Mesenchymal stem cell (in vitro differentiated cells and primary cell): ENCODE measurements at regions not wholly inside any gene's neighbourhood (a gene's known extent, or its start where the extent isn't known, plus 50 kb on each side); places are given as distances from the start of the nearest gene placed in this dataset.

Experiments
- DNase-seq: peaks from one replicate; pipeline ENCODE4 v3.0.0-alpha.2; 2013
- H2AFZ ChIP-seq: one replicate; pipeline ENCODE4 v1.6.1; 2013; ENCODE audit warnings: low read depth, mild to moderate bottlenecking, control low read depth, inconsistent platforms, low read length, moderate library complexity
- H2AK5ac ChIP-seq: 2 replicates; pipeline ENCODE4 v1.6.1; 2013; ENCODE audit warnings: low read length, moderate library complexity, mild to moderate bottlenecking, inconsistent platforms; ENCODE audit not compliant: severe bottlenecking
- H2BK120ac ChIP-seq: one replicate; pipeline ENCODE4 v1.6.1; 2013; ENCODE audit warnings: low read depth, mild to moderate bottlenecking, inconsistent platforms, low read length, moderate library complexity
- H2BK12ac ChIP-seq, 2 experiments: one replicate each; pipeline ENCODE4 v1.6.1; 2013; ENCODE audit warnings: inconsistent platforms in 2 of 2, low read length in 2 of 2, mild to moderate bottlenecking in 2 of 2, moderate library complexity in 2 of 2, control low read depth in 1 of 2
- H2BK15ac ChIP-seq: one replicate; pipeline ENCODE4 v1.6.1; 2013; ENCODE audit warnings: mild to moderate bottlenecking, low read depth, inconsistent platforms; ENCODE audit not compliant: poor library complexity, severe bottlenecking
- H2BK5ac ChIP-seq: 2 replicates; pipeline ENCODE4 v1.6.1; 2013; ENCODE audit warnings: low read depth, mild to moderate bottlenecking, low read length, control low read depth, inconsistent platforms; ENCODE audit not compliant: poor library complexity, severe bottlenecking
- H3K14ac ChIP-seq, 2 experiments: one replicate each; pipeline ENCODE4 v1.6.1; 2013; ENCODE audit warnings: inconsistent platforms in 2 of 2, low read length in 2 of 2, control low read depth in 1 of 2, mild to moderate bottlenecking in 1 of 2, moderate library complexity in 1 of 2
- H3K18ac ChIP-seq, 2 experiments: one replicate each; pipeline ENCODE4 v1.6.1; 2013; ENCODE audit warnings: inconsistent platforms in 2 of 2, low read length in 2 of 2, control low read depth in 1 of 2, low read depth in 1 of 2, mild to moderate bottlenecking in 1 of 2
- H3K23ac ChIP-seq, 2 experiments: one replicate each; pipeline ENCODE4 v1.6.1; 2013; ENCODE audit warnings: inconsistent platforms in 2 of 2, low read length in 2 of 2, mild to moderate bottlenecking in 2 of 2, moderate library complexity in 2 of 2, control low read depth in 1 of 2
- H3K27ac ChIP-seq: 2 replicates; pipeline ENCODE4 v1.5.1; 2013; ENCODE audit warnings: mild to moderate bottlenecking, moderate library complexity, low read length, control low read depth, inconsistent platforms; ENCODE audit not compliant: poor library complexity, severe bottlenecking
- H3K27me3 ChIP-seq, 2 experiments: 2 replicates each; pipeline versions ENCODE4 v1.6.1 to v1.7.0; 2013; ENCODE audit warnings: low read length in 2 of 2, mild to moderate bottlenecking in 2 of 2, moderate library complexity in 2 of 2, control low read depth in 1 of 2, inconsistent platforms in 1 of 2; ENCODE audit not compliant: control insufficient read depth in 1 of 2, insufficient read depth in 1 of 2
- H3K36me3 ChIP-seq, 2 experiments: 2 replicates each; pipeline versions ENCODE4 v1.6.1 to v1.7.0; 2013; ENCODE audit warnings: low read length in 2 of 2, control low read depth in 1 of 2, inconsistent platforms in 1 of 2, low read depth in 1 of 2, mild to moderate bottlenecking in 1 of 2; ENCODE audit not compliant: insufficient read depth in 2 of 2, control insufficient read depth in 1 of 2
- H3K4ac ChIP-seq, 2 experiments: one replicate each; pipeline ENCODE4 v1.6.1; 2013; ENCODE audit warnings: inconsistent platforms in 2 of 2, low read length in 2 of 2, mild to moderate bottlenecking in 2 of 2, moderate library complexity in 2 of 2, control low read depth in 1 of 2, low read depth in 1 of 2
- H3K4me1 ChIP-seq: 2 replicates; pipeline ENCODE4 v1.6.1; 2013; ENCODE audit warnings: low read depth, low read length, control low read depth; ENCODE audit not compliant: control insufficient read depth, insufficient read depth
- H3K4me2 ChIP-seq: 2 replicates; pipeline ENCODE4 v1.6.1; 2013; ENCODE audit warnings: low read length, mild to moderate bottlenecking, inconsistent platforms; ENCODE audit not compliant: poor library complexity, severe bottlenecking
- H3K4me3 ChIP-seq, 2 experiments: 2 replicates each; pipeline versions ENCODE4 v1.5.1 to v1.7.0; 2013; ENCODE audit warnings: low read length in 2 of 2, mild to moderate bottlenecking in 2 of 2, control low read depth in 1 of 2, low read depth in 1 of 2; ENCODE audit not compliant: insufficient read depth in 1 of 2
- H3K79me1 ChIP-seq: replicated peaks from 2 replicates; pipeline ENCODE4 v1.6.1; 2013; ENCODE audit warnings: mild to moderate bottlenecking, control low read depth, low read length, inconsistent platforms; ENCODE audit not compliant: poor library complexity, severe bottlenecking
- H3K9ac ChIP-seq: 2 replicates; pipeline ENCODE4 v1.7.0; 2013; ENCODE audit warnings: mild to moderate bottlenecking, low read length, moderate library complexity
- H3K9me3 ChIP-seq: 2 replicates; pipeline ENCODE4 v1.7.0; 2013; ENCODE audit warnings: mild to moderate bottlenecking, low read length; ENCODE audit not compliant: control insufficient read depth
- H4K8ac ChIP-seq: one replicate; pipeline ENCODE4 v1.6.1; 2013; ENCODE audit warnings: inconsistent platforms, mild to moderate bottlenecking, low read length, moderate library complexity
- H4K91ac ChIP-seq: one replicate; pipeline ENCODE4 v1.6.1; 2013; ENCODE audit warnings: mild to moderate bottlenecking, low read length, inconsistent platforms
- WGBS: methylation state at CpG from one replicate; pipeline ENCODE4 v1.1.7; 2013; ENCODE audit warnings: mixed read lengths; 5-methylcytosine and 5-hydroxymethylcytosine counted together

GRCh38 chr5:33179301-33179700 lies 261.5 kb upstream of the TARS1 start:
- Histone ChIP-seq H3K9me3 (peaks cover 2% of the 10 kb centered on the region), H2BK120ac (no peak overlapping the region), H2AK5ac (no peak overlapping the region), H3K27ac (no peak overlapping the region), H3K4ac (no peak overlapping the region), H2BK12ac (no peak overlapping the region), H3K4me2 (no peak overlapping the region), H3K9ac (no peak overlapping the region), H3K4me3 (no peak overlapping the region), H2BK15ac (no peak overlapping the region), H4K8ac (no peak overlapping the region), H3K23ac (no peak overlapping the region), H3K36me3 (no peaks in the 10 kb centered on the region), H2BK5ac (no peak overlapping the region), H4K91ac (no peak overlapping the region), H3K14ac (no peak overlapping the region), H3K79me1 (no peaks in the 10 kb centered on the region), H3K4me1 (no peaks in the 10 kb centered on the region), H2AFZ (no peak overlapping the region), H3K18ac (no peak overlapping the region), H3K27me3 (no peaks in the 10 kb centered on the region)
- no CpG with 5 or more reads among the region's 2 CpGs for WGBS
- DNase-seq: no peak

DNA sequence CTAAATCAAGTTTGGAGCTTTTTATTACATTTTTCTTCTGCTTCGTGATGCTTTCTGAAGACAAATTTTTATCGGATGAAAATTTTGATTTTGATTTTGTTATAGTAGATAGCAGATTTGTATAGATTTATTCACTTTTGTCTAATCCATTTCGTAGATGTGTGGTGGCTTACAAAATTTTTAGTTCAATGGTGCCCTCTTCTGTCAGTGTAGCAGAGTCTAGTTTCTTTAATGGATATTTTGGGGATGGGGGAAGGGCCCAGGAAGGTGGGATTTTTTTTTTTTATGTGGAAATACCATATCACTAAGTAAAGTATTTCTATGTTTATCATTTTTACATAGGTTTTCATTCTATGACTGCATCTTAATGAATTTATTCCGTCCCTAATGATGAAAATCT lies 259.9 kb upstream of the TARS1 start:
- H3K9me3 ChIP-seq: no peaks in the 10 kb centered on the region
- no peak overlapping the region for H4K91ac ChIP-seq
- WGBS: 63% methylated on average over 4 of the region's 4 CpGs
- H3K79me1 ChIP-seq: no peaks in the 10 kb centered on the region
- no peak overlapping the region for H2AK5ac ChIP-seq
- H4K8ac ChIP-seq: no peak overlapping the region
- no peak overlapping the region for H3K14ac ChIP-seq
- H2BK5ac ChIP-seq: no peak overlapping the region
- H3K27me3 ChIP-seq: no peaks in the 10 kb centered on the region
- no peak overlapping the region for H2BK120ac ChIP-seq
- no peak overlapping the region for H3K4ac ChIP-seq
- no peak overlapping the region for H2BK12ac ChIP-seq
- H3K36me3 ChIP-seq: no peaks in the 10 kb centered on the region
- peak; percentile 43 for DNase-seq
- H3K4me2 ChIP-seq: no peak overlapping the region
- peak overlapping the region; percentile 34 for H3K9ac ChIP-seq
- H3K4me3 ChIP-seq: no peak overlapping the region
- no peak overlapping the region for H3K27ac ChIP-seq
- H3K18ac ChIP-seq: no peak overlapping the region
- H2AFZ ChIP-seq: no peak overlapping the region
- no peaks in the 10 kb centered on the region for H3K4me1 ChIP-seq
- H3K23ac ChIP-seq: no peak overlapping the region
- no peak overlapping the region for H2BK15ac ChIP-seq

DNA sequence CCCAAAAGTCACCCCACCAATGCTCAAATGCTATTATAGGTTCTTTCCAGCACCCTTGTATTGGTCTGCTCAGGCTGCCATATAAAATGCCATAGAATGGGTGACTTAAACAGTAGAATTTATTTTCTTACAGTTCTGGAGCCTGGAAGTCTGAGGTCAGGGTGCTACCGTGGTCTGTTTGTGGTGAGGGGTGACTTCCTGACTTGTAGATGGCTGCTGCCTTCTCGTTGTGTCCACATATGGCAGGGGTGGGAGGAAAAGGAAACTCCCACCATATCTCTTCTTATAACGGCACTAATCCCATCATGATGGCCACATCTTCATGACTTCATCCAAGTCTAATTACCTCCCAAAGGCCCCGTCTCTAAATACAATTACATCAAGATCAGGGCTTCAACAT lies 257.8 kb upstream of the TARS1 start:
- no peak overlapping the region for H3K4me3 ChIP-seq
- H3K4me1 ChIP-seq: no peaks in the 10 kb centered on the region
- H3K9ac ChIP-seq: no peak overlapping the region
- no peak overlapping the region for H2BK12ac ChIP-seq
- no peak overlapping the region for H3K27ac ChIP-seq
- H2AFZ ChIP-seq: no peak overlapping the region
- no peak overlapping the region for H3K4ac ChIP-seq
- no peak overlapping the region for H3K4me2 ChIP-seq
- H3K36me3 ChIP-seq: no peaks in the 10 kb centered on the region
- 87% methylated on average over 4 of the region's 4 CpGs for WGBS
- H2BK15ac ChIP-seq: no peak overlapping the region
- peaks cover 16% of the 10 kb centered on the region for H3K9me3 ChIP-seq
- no peaks in the 10 kb centered on the region for H3K79me1 ChIP-seq
- no peak for DNase-seq
- no peak overlapping the region for H2BK5ac ChIP-seq
- H4K8ac ChIP-seq: no peak overlapping the region
- no peak overlapping the region for H3K18ac ChIP-seq
- peak overlapping the region; percentile 34 for H2BK120ac ChIP-seq
- no peak overlapping the region for H4K91ac ChIP-seq
- H2AK5ac ChIP-seq: no peak overlapping the region
- H3K23ac ChIP-seq: no peak overlapping the region
- H3K14ac ChIP-seq: no peak overlapping the region
- no peaks in the 10 kb centered on the region for H3K27me3 ChIP-seq

DNA sequence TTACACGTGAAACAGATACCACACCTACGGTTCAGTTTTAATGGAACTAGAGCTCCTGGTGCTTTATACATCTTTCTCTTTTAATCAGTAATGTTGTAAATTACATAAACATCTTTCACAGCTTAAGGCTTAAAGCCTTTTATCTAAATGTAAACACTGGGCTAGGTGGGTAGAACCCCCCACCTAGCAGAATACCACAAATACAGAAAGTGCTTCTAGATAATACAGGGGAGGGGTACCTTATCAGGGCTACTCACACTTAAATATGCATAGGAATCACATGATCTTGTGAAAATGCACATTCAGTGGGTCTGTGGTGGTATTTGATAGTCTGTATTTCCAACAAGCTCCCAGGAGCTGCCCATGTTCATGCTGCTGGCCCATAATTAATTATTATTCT lies 256.4 kb upstream of the TARS1 start:
- Histone ChIP-seq H2BK15ac (no peak overlapping the region), H3K27me3 (no peaks in the 10 kb centered on the region), H2AK5ac (no peak overlapping the region), H2BK120ac (no peak overlapping the region), H4K8ac (no peak overlapping the region), H3K79me1 (no peaks in the 10 kb centered on the region), H3K4ac (no peak overlapping the region), H3K36me3 (no peaks in the 10 kb centered on the region), H3K27ac (no peak overlapping the region), H3K4me2 (no peak overlapping the region), H2BK5ac (no peak overlapping the region), H3K9me3 (peaks cover 26% of the 10 kb centered on the region), H3K14ac (no peak overlapping the region), H3K4me3 (no peak overlapping the region), H3K18ac (no peak overlapping the region), H2AFZ (no peak overlapping the region), H3K4me1 (no peaks in the 10 kb centered on the region), H2BK12ac (no peak overlapping the region), H4K91ac (no peak overlapping the region), H3K23ac (no peak overlapping the region), H3K9ac (no peak overlapping the region)
- DNase-seq: no peak
- no CpG with 5 or more reads among the region's 2 CpGs for WGBS
